ENCODE measurements at regions not wholly inside any gene's neighbourhood (a gene's known extent, or its start where the extent isn't known, plus 50 kb on each side); places are given as distances from the start of the nearest gene placed in this dataset.

- TF ChIP-seq JUN (IDR thresholded peaks at IDR 0.05; ENCODE audit: low read depth, low read length), result no peak
- no peak for TF ChIP-seq PHF8 (conservative IDR thresholded peaks at IDR 0.05; ENCODE audit: low read depth, low read length)
- TF ChIP-seq EP300 (IDR thresholded peaks at IDR 0.05; ENCODE audit: borderline replicate concordance in 1 of 2, low read depth in 2 of 2, low read length in 2 of 2), result no peak
- no peak for TF ChIP-seq CHD1 (IDR thresholded peaks at IDR 0.05; ENCODE audit: low read depth, low read length)
- TF ChIP-seq TBP (IDR thresholded peaks at IDR 0.05; ENCODE audit: low read depth, low read length), result no peak
- TF ChIP-seq CEBPB (IDR thresholded peaks at IDR 0.05; ENCODE audit: low read depth, low read length), result no peak
Observed at GRCh38 chr3:40739971-40740370, 215.2 kb downstream of the ZNF621 start (continued).
